ENCODE measurements at regions not wholly inside any gene's neighbourhood (a gene's known extent, or its start where the extent isn't known, plus 50 kb on each side); places are given as distances from the start of the nearest gene placed in this dataset.

DNA sequence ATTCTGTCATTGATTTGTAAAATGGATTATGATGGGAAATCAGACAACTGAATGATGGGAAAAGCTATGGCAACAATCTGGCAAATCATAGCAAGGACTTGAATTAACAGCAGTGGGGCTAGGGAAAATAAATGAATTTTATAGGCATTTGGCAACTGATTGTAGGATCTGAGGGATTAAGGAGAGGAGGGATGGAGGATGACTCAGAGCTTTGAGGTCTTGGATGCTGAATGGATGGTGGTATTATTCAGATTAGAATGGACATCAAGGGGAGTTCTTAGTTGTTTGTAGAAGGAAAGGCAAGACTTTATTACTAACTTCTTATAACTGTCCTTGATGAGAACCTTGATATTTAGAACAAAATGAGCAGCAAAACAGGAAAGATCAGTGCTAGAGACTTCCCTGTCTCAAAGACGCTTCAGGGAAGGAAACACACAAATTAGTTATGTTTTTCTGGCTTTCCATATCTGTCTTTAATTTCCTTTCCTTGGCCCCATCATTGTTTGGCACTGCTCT lies 51.4 kb upstream of the HHIP start (continued):
- TF ChIP-seq, protein P1, sequence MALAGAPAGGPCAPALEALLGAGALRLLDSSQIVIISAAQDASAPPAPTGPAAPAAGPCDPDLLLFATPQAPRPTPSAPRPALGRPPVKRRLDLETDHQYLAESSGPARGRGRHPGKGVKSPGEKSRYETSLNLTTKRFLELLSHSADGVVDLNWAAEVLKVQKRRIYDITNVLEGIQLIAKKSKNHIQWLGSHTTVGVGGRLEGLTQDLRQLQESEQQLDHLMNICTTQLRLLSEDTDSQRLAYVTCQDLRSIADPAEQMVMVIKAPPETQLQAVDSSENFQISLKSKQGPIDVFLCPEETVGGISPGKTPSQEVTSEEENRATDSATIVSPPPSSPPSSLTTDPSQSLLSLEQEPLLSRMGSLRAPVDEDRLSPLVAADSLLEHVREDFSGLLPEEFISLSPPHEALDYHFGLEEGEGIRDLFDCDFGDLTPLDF (CRISPR knock-in tag; IDR thresholded peaks at IDR 0.05) = no peak
- no peak for TF ChIP-seq FOSL2 (CRISPR knock-in tag; IDR thresholded peaks at IDR 0.05)
- no peak for TF ChIP-seq ZFP82 (CRISPR knock-in tag; IDR thresholded peaks at IDR 0.05; ENCODE audit: borderline replicate concordance)
- TF ChIP-seq ZNF652 (CRISPR knock-in tag; IDR thresholded peaks at IDR 0.05; ENCODE audit: borderline replicate concordance, low read depth) = no peak
- TF ChIP-seq ZNF329 (CRISPR knock-in tag; IDR thresholded peaks at IDR 0.05; ENCODE audit: low read depth) = no peak

DNA sequence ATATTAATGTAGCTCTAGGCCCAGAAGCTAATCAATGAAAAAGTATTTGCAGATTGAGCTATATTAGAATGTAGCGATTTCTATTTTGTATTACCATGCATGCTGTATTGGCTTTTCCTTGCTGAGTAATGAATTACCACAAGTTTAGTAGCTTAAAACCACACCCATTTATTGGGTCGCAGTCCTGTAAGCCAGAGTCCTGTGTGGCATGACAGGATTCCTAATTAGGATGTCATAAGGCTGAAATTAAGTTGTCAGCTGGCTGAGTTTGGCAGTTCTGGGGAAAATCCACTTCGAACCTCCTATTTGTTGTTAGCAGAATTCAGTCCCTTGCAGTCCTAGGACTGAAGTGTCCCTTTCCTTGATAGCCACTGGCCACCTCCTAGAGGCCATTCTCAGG lies 50.3 kb upstream of the HHIP start:
- 14% methylated on average over 3 of the region's 3 CpGs for WGBS (ENCODE audit: low lambda C conversion rate)
- in situ Hi-C loops (cut with HindIII; ENCODE audit: extremely low pct_ligation_motif_present, low pct_unique_long_range_greater_than_20kb) (no loop called here), intact Hi-C loops (cut with micrococcal nuclease; ENCODE audit: unreplicated experiment) (no loop called here)
- H3K27ac ChIP-seq (ENCODE audit: extremely low read length, insufficient read depth, low read length) = no peak overlapping the region
- H3K27me3 ChIP-seq (ENCODE audit: control insufficient read depth in 1 of 2, insufficient read depth in 2 of 2, low read length in 2 of 2) = no peaks in the 10 kb centered on the region
- no peaks in the 10 kb centered on the region for H3K79me2 ChIP-seq (ENCODE audit: insufficient read depth, low read length)
- ChIA-PET CTCF (ENCODE audit: low intra/inter-chr PET ratio, low total read pairs) (no interaction called here), POLR2A (no interaction called here)
- no peak overlapping the region for H3K4me2 ChIP-seq (ENCODE audit: low read depth, low read length)
- ATAC-seq (no peak), DNase-seq (ENCODE audit: low spot score) (no peak), FAIRE-seq (no peak)
- H3K4me3 ChIP-seq (replicated peaks in 1 of 3; ENCODE audit: insufficient read depth in 1 of 3, low read depth in 2 of 3, low read length in 3 of 3) = no peak overlapping the region
- BruUV-seq (replicated peaks) = no TSS peak
- H3K9ac ChIP-seq (ENCODE audit: insufficient read depth, low read depth, low read length) = no peak overlapping the region
- no peaks in the 10 kb centered on the region for H3K36me3 ChIP-seq (replicated peaks in 1 of 2; ENCODE audit: control insufficient read depth in 1 of 2, insufficient read depth in 2 of 2, low read length in 2 of 2)
- no peaks in the 10 kb centered on the region for H4K20me1 ChIP-seq (ENCODE audit: insufficient read depth, low read length)
- H2AFZ ChIP-seq (ENCODE audit: low read length) = no peak overlapping the region
- TF ChIP-seq, protein P2, sequence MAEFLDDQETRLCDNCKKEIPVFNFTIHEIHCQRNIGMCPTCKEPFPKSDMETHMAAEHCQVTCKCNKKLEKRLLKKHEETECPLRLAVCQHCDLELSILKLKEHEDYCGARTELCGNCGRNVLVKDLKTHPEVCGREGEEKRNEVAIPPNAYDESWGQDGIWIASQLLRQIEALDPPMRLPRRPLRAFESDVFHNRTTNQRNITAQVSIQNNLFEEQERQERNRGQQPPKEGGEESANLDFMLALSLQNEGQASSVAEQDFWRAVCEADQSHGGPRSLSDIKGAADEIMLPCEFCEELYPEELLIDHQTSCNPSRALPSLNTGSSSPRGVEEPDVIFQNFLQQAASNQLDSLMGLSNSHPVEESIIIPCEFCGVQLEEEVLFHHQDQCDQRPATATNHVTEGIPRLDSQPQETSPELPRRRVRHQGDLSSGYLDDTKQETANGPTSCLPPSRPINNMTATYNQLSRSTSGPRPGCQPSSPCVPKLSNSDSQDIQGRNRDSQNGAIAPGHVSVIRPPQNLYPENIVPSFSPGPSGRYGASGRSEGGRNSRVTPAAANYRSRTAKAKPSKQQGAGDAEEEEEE (CRISPR knock-in tag; IDR thresholded peaks at IDR 0.05; ENCODE audit: borderline replicate concordance) = no peak
- TF ChIP-seq IKZF4 (CRISPR knock-in tag; IDR thresholded peaks at IDR 0.05; ENCODE audit: borderline replicate concordance, low read depth, not compliant biosample characterization) = no peak
- TF ChIP-seq THAP11 (CRISPR knock-in tag; IDR thresholded peaks at IDR 0.05) = no peak
- TF ChIP-seq HES4 (CRISPR knock-in tag; IDR thresholded peaks at IDR 0.05; ENCODE audit: borderline replicate concordance) = no peak
- no peak for TF ChIP-seq RBM22 (optimal IDR thresholded peaks at IDR 0.05; ENCODE audit: low read length)
- no peak for TF ChIP-seq NR2C2 (CRISPR knock-in tag; IDR thresholded peaks at IDR 0.05; ENCODE audit: borderline replicate concordance)
- H3K4me1 ChIP-seq (ENCODE audit: insufficient read depth, low read length) = no peaks in the 10 kb centered on the region
- no peaks in the 10 kb centered on the region for H3K9me3 ChIP-seq (ENCODE audit: low read length)
